HG03439 (cell line): ENCODE measurements at regions not wholly inside any gene's neighbourhood (a gene's known extent, or its start where the extent isn't known, plus 50 kb on each side); places are given as distances from the start of the nearest gene placed in this dataset.

ENCODE experiments used
- ATAC-seq: cut with Tn5 transposase; IDR thresholded peaks from one replicate; pipeline ENCODE4 v1.9.1; 2021; ENCODE audit warnings: mild to moderate bottlenecking, moderate library complexity; ENCODE audit not compliant: unreplicated experiment

DNA sequence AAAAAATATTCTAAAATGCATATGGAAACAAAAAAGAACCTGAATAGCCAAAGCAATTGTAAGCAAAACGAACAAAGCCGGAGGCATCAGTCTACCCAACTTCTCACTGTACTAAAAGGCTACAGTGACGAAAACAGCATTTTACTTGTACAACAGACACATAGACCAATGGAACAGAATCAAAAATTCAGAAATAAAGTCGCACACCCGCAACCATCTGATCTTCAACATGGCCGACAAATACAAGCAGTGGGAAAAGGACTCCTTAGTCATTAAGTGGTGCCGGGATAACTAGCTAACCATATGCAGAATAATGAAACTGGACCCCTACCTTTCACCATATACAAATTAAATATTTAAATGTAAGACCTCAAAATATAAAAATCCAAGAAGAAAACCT, 203.9 kb upstream of the PPFIA2 start:
- no peak for ATAC-seq

DNA sequence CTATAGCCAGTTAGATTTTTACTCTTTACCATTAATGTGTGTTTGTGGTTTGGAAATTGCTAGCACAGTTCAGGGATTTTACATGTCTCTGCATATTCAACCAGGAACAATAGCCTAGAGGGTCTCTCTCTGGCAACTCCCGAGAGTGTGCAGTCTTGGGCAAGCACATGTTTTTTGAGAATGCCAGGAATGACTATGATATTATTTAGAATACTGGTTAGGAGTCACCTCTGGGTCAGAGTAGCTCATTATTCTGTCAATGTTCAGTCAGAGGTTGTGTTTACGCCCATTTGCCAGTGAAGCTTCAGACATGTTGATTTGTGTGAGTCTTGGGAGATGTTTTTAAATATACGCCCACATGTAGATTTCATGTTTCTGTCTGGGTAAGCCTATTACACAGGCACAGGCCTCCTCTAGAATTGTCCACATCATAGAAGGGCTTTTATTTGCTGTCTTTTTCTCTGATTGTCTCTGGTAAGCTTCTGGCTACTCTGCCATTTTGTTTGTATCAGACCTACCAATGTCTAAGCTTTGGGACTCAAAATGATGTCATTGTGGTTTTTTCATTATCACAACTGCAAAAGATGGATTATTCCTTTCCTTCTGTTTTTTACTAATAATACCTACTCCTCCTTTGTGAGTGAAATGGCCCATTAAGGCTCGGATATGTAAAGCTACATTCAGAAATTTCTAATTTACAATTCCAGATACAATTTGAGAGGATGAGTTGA, 203.1 kb upstream of the PPFIA2 start:
- no peak for ATAC-seq

DNA sequence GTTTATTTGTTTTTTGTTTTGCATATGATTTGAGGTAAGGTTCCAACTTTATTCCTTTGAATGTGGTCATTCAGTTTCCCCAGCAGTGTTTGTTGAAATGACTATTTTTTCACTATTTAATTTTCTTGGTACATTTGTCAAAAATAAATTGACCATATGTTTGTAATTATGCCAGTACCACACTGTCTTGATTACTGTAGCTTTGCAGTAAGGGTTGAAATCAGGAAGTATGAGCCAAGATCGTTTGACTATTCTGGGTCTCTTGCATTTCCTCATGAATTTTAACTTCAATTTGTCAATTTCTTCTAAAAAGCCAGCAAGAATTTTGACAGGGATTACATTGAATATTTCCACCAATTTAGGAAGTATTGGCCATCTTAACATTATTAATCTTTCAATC, 199.3 kb upstream of the PPFIA2 start:
- ATAC-seq: no peak

DNA sequence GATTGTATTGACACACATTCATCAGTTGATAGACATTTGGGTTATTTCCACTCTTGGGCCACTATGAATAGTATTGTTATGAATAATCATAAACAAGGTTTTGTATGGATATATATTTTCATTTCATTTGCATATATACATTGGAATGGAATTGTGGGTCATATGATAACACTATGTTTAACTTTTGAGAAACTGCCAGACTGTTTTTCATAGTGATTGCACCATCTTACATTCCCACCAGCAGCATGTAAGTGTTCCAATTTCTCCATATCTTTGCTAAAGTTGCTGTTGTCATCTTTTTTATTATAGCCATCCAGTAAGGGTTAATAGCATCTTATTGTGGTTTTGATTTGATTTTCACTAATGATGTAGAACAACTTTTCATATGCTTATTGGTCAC, 198.5 kb upstream of the PPFIA2 start:
- no peak for ATAC-seq

DNA sequence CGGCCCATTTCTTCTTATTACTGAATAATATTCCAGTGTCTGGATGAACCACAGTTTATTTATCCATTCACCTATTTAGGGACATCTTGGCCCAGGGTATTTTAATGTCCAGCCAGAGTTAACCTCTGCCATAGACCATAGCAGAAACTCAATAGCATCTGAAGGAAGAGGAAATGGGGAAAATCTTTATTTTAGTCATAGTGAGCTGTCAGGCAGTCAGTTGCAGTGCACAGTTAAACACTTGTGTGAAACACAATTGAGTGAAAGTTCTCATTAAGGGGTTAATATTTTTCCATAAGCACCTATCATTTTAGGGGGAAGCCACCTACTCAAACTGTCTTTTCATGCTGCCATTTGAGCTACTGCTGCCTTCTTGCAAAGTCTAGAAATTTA, 197.3 kb upstream of the PPFIA2 start:
- no peak for ATAC-seq

DNA sequence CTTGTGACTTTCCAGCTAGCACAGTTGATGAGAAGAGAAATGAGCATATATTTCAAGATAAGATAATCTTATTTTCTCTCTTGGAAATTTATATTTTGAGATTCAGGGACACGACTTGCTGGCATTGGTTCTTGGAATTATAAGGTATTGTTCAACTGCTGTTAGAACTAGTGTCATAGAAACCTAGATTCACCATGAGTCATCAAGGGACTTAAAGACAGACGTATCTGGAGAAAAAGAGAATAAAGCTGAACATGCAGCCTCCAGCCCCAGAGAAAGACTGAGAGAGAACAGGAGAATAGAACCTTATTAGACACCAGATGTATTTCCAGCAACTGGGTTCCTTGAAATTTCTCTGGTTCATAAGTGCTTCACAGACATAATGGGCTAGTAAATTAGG, 194.4 kb upstream of the PPFIA2 start:
- no peak for ATAC-seq

DNA sequence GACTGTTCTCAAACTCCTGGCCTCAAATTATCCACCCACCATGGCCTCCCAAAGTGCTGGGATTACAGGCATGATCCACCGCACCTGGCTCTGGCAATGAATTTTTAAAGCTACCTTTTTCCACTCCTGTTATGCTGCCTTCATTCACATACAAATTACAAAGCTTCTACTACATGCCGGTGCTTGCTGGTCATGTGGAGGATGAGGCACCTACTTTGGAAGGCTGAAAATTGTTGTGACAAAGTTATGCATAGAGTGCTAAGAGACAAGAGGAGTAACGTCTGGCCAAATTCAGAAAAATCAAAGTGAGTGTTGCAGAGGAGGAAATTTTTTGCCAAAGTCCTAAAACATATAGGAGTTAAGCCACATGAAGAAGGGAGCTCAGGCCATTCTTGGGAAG, 191.7 kb upstream of the PPFIA2 start:
- no peak for ATAC-seq

DNA sequence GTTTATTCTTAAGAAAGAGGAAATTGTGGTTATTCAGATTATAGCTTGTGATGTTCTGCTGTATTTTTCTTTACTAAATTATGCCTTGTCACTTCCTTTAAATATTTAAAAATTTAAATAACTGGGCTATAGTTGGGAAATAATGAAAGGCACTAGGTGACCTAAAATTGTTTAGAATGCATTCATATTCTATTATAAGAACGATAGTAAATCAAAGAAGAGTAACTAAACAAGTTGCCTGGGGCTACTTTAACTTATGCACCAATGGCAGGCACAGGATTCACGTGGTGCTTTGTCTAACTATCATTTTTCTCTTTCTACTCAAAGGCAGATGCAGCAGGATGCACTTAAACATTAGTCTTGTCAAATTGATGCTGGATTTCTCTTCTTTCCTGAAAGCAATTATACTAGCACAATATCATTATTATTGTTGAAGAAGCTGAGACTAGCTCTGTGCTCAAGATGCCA, 190.7 kb upstream of the PPFIA2 start:
- no peak for ATAC-seq

DNA sequence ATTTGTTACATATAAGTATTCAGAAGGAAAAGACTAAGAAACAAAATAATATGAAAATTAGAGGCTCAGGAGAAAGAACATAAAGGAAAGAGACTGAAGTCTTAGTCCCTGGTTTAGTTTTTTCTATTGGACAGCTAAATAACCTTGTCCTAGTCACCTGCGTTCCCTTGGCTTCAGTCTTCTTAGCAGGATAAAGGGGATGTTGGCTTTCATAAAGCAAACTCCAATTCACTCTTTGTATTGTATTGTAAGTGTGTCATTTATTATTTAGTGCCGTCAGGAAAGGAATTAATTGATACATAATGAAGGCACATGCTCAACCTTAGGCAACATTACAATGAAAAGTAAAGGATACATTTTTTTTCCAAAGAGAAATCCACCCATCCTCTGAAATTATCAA, 190.3 kb upstream of the PPFIA2 start:
- no peak for ATAC-seq

DNA sequence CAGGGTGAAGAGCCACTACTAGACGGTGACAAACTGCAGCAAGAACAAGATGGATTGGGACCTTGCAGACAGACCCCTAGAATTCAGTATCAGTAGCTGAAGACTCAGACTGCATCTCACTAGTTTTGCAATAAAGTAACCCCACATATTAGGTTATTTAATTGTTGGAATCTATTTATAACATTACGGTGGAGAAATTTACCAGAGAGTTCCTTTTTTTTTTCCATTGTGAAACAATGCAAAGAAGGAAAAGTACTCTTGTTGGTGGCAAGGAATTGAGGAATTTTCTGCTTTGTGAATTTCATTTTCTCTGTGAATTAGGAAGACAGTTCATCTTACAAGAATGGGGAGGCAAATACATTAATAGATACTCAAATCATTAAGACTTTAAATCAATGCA, 185.7 kb upstream of the PPFIA2 start:
- ATAC-seq: no peak

DNA sequence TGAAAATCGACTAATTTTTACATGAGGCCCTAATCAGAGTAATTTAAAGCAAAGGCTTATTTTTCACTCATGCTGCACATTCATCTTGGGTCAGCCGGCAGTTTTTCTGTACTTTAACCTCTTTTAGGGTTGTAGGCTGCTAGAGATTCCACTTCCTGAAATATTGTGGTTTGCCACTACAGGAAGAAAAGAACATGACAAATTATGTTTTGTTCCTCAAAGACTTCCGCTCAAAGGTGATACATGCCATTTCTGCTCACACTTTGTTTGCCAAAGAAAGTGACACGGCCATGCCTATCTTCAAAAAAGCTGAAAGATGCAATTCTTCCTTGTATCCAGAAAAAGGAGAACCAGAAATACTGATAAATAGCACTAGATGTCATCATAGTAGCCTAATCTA, 183.4 kb upstream of the PPFIA2 start:
- no peak for ATAC-seq

DNA sequence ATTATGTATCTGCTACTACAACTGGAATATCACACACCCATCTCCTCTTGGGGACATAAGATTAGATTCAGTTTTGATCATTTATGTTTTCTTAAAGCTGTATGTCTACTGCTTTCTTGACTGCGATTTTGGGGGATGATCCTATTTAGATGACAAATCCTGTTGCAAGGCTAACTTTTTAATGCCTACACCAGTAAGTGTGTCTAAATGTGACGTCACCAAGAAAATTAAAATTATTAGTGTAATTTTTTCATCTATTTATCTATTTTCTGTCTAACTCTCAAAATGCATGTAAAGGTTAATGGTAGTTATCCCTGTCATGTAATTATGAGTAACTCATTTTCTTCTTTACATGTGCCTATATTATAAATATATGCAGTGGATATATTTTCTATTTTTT, 170.9 kb upstream of the PPFIA2 start:
- ATAC-seq: no peak

DNA sequence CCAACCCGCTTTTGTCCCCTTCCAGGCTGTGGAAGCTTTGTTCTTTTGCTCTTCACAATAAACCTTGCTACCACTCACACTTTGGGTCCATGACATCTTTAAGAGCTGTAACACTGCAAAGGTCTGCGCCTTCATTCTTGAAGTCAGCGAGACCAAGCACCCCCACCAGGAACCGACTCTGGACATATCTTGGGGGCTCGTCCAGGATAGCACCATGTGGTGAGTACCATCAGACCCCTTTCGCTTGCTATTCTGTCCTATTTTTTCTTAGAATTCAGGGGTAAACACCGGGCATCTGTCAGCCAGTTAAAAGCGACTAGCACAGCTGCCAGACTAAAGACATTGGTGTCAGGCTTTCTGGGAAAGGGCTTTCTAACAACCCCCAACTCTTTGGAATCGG, 137.6 kb upstream of the PPFIA2 start:
- ATAC-seq: no peak

DNA sequence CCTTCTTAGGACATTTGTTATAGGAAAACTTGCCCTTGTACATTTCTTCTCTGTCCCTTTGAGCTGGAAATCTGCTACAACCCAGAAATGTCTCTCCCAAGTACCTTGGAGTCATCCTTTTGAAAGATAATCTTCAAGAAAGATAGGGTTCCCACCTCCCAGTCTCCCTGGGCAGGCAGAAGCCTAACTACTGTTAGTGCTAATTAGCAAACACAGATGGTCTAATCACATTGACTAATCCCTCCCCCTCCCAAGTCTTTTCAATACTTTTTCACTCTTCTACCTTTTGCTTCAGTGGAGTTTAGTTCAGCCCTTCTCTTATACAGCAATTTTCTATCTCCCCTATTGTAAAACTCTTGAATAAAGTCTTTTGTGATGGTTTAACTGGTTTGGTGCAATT, 129.8 kb upstream of the PPFIA2 start:
- ATAC-seq: no peak

DNA sequence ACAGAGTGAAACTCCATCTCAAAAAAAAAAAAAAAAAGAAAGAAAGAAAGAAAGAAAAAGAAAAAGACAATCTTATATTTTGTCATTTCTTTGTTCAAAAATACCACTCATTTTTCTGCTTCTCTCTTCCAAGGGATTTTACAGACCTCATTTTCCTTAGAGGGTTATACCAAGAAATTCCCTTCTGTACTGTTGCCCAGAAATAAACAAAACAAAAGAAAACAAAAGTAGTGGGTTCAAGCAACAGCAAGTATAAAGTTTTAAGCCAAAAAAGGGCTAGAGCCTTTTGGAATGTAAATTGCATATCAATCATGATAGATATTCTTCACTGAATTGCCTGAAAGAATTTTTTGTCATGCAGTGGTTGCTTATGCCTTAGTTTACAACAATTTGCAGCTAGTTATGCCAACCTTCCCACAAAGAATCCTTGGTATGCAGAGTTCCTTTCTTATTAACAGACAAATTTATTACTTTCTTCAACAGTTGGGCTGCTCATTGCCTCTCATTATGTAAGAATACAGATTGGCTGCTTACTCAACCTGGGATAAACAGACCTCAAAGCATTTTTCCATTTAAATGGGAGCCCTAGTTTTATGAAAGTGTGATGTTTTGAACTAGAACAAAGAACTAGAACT, 129.1 kb upstream of the PPFIA2 start:
- ATAC-seq: no peak

DNA sequence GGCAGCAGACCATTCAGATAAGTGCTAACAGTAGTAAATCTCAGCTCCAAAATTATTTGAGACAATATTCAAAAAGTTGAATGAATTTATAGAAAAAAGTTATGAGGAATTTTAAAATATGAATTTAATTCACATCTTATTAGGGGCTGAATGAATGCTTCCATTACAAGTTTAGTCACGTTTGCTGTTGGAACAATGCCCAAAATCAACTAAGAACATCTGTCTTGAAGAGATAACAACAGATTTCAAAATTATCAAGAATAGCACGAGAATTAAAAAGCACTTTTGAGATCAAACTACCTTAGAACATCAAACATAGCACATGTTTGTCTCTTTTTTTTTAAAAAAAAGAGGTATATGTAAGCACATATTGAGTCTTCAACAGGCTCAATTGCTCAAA, 115.4 kb upstream of the PPFIA2 start:
- ATAC-seq: no peak

DNA sequence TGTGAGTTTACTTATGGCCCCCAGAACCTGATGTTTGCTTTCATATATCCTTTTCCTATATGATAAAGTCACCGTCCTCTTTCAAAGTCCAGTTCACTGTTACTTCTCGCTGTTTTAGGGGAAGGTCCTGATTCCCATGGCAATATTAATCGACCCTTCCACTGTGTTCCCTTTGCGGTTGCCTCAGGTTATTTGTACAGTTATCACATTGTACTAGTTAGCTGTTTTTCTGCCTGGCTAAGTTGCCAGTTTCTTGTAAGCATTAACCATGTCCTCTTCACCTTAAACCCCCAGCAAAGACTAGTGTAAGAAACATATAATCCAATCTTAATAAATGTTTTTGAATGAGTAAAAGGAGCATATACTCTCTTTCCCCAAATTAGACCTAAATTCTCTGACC, 115.0 kb upstream of the PPFIA2 start:
- no peak for ATAC-seq

DNA sequence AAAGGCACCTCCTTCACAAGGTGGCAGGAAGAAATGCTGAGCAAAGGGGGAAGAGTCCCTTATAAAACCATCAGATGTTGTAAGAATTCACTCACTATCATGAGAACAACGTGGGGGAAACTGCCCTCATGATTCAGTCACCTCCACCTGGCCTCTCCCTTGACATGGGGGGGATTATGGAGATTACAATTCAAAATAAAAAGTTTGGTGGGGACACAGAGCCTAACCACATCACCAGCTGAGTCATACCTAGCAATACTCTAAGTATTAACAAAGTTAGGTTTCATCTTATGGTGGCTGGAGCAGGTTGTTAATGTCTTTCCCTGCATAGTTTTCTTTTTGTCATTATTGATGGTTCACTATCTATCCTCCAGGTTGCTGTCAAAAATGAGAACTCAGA, 113.2 kb upstream of the PPFIA2 start:
- ATAC-seq: no peak

DNA sequence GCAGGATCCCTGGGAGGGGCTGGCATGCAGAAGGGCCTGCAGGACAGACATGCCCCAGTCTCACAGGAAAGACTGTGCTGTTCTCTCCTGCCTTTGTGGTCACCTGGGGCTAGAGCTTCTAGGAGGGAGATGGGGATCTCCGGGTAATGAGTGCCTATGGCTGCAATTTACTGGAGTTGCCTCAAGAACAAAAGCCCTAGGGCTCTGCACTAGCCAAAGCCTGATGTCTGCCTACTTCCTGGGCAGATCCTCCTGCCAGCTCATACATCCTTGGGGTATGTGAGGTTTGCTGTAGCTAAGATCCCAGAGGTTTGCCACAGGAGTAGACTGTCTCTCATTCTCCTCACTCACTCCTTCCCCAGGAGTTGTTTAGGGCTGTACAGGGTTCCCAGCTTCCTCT, 106.9 kb upstream of the PPFIA2 start:
- no peak for ATAC-seq

DNA sequence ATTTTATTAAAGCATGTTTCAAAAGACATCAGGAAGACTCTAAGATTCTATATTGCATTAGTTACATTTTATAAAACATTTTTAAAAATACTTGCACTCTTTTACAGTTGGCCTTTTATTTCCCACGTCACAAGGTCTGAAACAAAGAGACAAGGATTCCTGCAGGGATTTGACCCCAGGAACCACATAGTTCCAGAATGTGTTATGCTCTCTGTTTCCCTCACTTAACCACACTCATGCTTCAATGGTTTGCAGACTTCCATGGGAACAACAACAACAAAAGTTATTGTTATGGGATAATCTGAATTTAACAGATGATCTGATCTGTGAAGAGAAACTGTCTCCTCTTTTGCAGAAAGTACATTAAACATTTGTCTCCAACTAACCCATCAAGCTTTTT, 104.3 kb upstream of the PPFIA2 start:
- ATAC-seq: no peak

DNA sequence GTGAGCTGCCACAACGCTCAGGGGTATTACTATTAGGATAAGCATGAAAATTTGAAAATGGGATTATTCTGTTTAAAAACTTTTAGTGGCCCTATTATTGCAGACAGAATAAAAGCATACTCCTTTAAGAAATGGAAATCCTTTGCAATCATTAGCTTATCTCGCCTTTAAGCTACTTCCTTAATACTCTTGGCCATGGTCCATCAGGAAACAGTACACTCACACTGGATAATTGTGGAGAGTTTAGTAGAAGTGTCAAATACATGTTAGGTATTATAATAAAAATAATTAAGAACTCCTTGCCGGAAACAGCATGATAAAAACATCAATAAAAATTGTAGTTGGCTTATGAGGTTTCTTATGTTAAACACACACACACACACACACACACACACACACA, 100.4 kb upstream of the PPFIA2 start:
- no peak for ATAC-seq

DNA sequence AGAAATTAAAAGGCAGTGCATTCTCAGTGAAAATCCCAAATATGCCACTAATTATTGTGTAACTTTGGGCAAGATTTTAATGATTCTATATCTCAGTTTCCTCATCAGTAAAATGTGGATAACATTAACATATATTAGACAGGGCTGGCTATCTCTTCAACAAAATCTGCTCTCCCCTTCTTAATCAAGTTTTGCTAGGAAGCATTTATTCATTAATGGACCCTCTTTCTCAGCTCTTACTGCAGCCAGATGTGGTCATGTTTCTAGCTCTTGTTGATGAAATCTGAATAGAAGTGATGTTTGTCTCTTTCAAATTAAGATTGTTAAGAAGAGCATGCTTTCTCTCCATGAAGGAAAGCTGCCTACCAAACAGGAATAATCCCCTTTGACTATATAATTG, 84.4 kb upstream of the PPFIA2 start:
- no peak for ATAC-seq

DNA sequence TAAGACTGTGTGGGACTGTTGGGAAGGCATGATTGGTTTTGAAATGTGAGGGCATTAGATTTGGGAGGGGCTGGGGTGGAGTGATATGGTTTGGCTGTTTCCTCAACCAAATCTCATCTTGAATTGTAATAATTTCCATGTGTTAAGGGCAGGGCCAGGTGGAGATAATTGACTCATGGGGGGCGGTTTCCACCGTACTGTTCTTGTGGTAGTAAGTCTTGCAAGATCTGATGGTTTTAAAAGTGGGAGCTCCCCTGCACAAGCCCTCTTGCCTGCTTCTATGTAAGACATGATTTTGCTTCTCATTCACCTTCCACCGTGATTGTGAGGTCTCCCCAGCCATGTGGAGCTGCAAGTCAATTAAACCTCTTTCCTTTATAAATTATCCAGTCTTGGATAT, 76.6 kb upstream of the PPFIA2 start:
- no peak for ATAC-seq
